B cell (primary cell): ENCODE measurements at regions not wholly inside any gene's neighbourhood (a gene's known extent, or its start where the extent isn't known, plus 50 kb on each side); places are given as distances from the start of the nearest gene placed in this dataset.
"Not testable (repeated sequence)": the region's sequence is repeated elsewhere in the genome, so short reads cannot be mapped to it uniquely, and the experiment has no call there.

Experiments used
- ATAC-seq: fragments of 200-7000 bp; cut with Tn5 transposase; one replicate; pipeline ENCODE4 v1.10.0; 2021; ENCODE audit warnings: low read depth, mild to moderate bottlenecking, moderate number of reproducible peaks, moderate library complexity
- CTCF ChIA-PET: fragments of 350-600 bp; sonication (Branson Sonifier 250); formaldehyde crosslinking; loops from one replicate; lab custom pipeline; 2021; ENCODE audit warnings: antibody characterized with exemption, inconsistent platforms; lab: Charles Lee
- POLR2A ChIA-PET: fragments of 350-600 bp; sonication (Branson Sonifier 250); formaldehyde crosslinking; loops from one replicate; lab custom pipeline; 2021; ENCODE audit warnings: antibody characterized with exemption; lab: Charles Lee
- DNase-seq: peaks from one replicate; pipeline ENCODE4 v3.0.0; 2013
- H2AFZ ChIP-seq: 2 replicates; pipeline ENCODE4 v1.6.1; 2012; ENCODE audit warnings: mild to moderate bottlenecking, low read depth, low read length; ENCODE audit not compliant: insufficient read depth, poor library complexity, severe bottlenecking
- H3K27ac ChIP-seq, 2 donors: 1 replicate in 1 of 2; 2 replicates in 1 of 2; pipeline ENCODE4 v1.5.1; 2012 to 2013; ENCODE audit warnings: low read length in 2 of 2, mild to moderate bottlenecking in 2 of 2, moderate library complexity in 1 of 2
- H3K27me3 ChIP-seq, 4 experiments: fragments of 200-600 bp in 1 of 4; sonication (generic) in 1 of 4; replicated peaks in 1 of 4; 1 replicate in 2 of 4; 2 replicates in 2 of 4; pipeline versions ENCODE4 v1.6.1 to v1.7.0; 2013 to 2016; ENCODE audit warnings: low read length in 3 of 4, mild to moderate bottlenecking in 2 of 4, mixed read lengths in 1 of 4, moderate library complexity in 1 of 4; ENCODE audit not compliant: insufficient read depth in 4 of 4, control insufficient read depth in 3 of 4; ENCODE audit errors: control extremely low read depth in 1 of 4
- H3K36me3 ChIP-seq, 2 experiments: replicated peaks in 1 of 2; 1 replicate in 1 of 2; 2 replicates in 1 of 2; pipeline versions ENCODE4 v1.6.1 to v1.7.1; 2013; ENCODE audit warnings: low read length in 1 of 2; ENCODE audit not compliant: insufficient read depth in 2 of 2, control insufficient read depth in 1 of 2; ENCODE audit errors: control extremely low read depth in 1 of 2, extremely low read depth in 1 of 2
- H3K4me1 ChIP-seq, 2 donors: fragments of 200-600 bp in 1 of 2; sonication (generic) in 1 of 2; 1 replicate in 1 of 2; 2 replicates in 1 of 2; pipeline versions ENCODE4 v1.5.1 to v1.6.1; 2013 to 2017; ENCODE audit warnings: low read length in 2 of 2; ENCODE audit not compliant: control insufficient read depth in 2 of 2, insufficient read depth in 2 of 2
- H3K4me2 ChIP-seq: replicated peaks from 2 replicates; pipeline ENCODE3; 2012; ENCODE audit warnings: mild to moderate bottlenecking, low read depth, low read length; ENCODE audit not compliant: poor library complexity, severe bottlenecking
- H3K4me3 ChIP-seq, 5 experiments: fragments of 200-600 bp in 1 of 5; sonication (generic) in 1 of 5; 1 replicate in 3 of 5; 2 replicates in 2 of 5; pipeline versions ENCODE4 v1.5.1 to v1.7.0; 2011 to 2016; ENCODE audit warnings: low read length in 4 of 5, mild to moderate bottlenecking in 4 of 5, low read depth in 2 of 5, control low read depth in 1 of 5, moderate library complexity in 1 of 5; ENCODE audit not compliant: insufficient read depth in 1 of 5; ENCODE audit errors: control extremely low read depth in 1 of 5, extremely low read depth in 1 of 5
- H3K79me2 ChIP-seq: fragments of 200-600 bp; sonication (generic); one replicate; pipeline ENCODE4 v1.6.0; 2016; ENCODE audit warnings: low read length; ENCODE audit not compliant: control insufficient read depth, insufficient read depth
- H3K9ac ChIP-seq: fragments of 200-600 bp; sonication (generic); 2 replicates; pipeline ENCODE4 v1.6.1; 2017; ENCODE audit warnings: mild to moderate bottlenecking, low read length, moderate library complexity
- H3K9me3 ChIP-seq, 3 donors: one replicate each; pipeline versions ENCODE4 v1.6.1 to v1.7.1; 2013; ENCODE audit warnings: low read length in 2 of 3; ENCODE audit not compliant: control insufficient read depth in 2 of 3, insufficient read depth in 1 of 3; ENCODE audit errors: control extremely low read depth in 1 of 3
- H4K20me1 ChIP-seq: 2 replicates; pipeline ENCODE4 v1.6.0; 2012; ENCODE audit warnings: mild to moderate bottlenecking, low read length; ENCODE audit not compliant: insufficient read depth, control insufficient read depth, poor library complexity, severe bottlenecking
- H3K27ac Mint-ChIP-seq: one replicate; pipeline ENCODE4 v1.8.0; 2021; ENCODE audit warnings: mixed read lengths
- H3K27me3 Mint-ChIP-seq: one replicate; pipeline ENCODE4 v1.8.0; 2021; ENCODE audit warnings: mixed read lengths
- H3K4me1 Mint-ChIP-seq: one replicate; pipeline ENCODE4 v1.8.0; 2021; ENCODE audit warnings: mixed read lengths
- H3K4me3 Mint-ChIP-seq: one replicate; pipeline ENCODE4 v1.8.0; 2021; ENCODE audit warnings: mixed read lengths
- H3K9me3 Mint-ChIP-seq: one replicate; pipeline ENCODE4 v1.8.0; 2022; ENCODE audit warnings: mixed read lengths; ENCODE audit not compliant: insufficient read depth
- CTCF ChIP-seq: fragments of 200-600 bp; IDR thresholded peaks from one replicate; pipeline ENCODE4 v1.8.0; 2022; ENCODE audit warnings: antibody characterized with exemption, mild to moderate bottlenecking
- EZH2 ChIP-seq: IDR thresholded peaks from 2 replicates; pipeline ENCODE4 v1.6.1; 2012; ENCODE audit warnings: borderline replicate concordance, low read depth, mild to moderate bottlenecking, moderate library complexity, low read length; ENCODE audit not compliant: insufficient read depth, poor library complexity, severe bottlenecking
- WGBS: methylation state at CpG from one replicate; pipeline ENCODE4 v1.1.5; 2013; ENCODE audit warnings: missing lambda C conversion rate; ENCODE audit not compliant: insufficient coverage; 5-methylcytosine and 5-hydroxymethylcytosine counted together
- intact Hi-C: fragments of 100-400 bp; cut with micrococcal nuclease; formaldehyde crosslinking; loops from one replicate; pipeline ENCODE4 v1.10.0; 2022

DNA sequence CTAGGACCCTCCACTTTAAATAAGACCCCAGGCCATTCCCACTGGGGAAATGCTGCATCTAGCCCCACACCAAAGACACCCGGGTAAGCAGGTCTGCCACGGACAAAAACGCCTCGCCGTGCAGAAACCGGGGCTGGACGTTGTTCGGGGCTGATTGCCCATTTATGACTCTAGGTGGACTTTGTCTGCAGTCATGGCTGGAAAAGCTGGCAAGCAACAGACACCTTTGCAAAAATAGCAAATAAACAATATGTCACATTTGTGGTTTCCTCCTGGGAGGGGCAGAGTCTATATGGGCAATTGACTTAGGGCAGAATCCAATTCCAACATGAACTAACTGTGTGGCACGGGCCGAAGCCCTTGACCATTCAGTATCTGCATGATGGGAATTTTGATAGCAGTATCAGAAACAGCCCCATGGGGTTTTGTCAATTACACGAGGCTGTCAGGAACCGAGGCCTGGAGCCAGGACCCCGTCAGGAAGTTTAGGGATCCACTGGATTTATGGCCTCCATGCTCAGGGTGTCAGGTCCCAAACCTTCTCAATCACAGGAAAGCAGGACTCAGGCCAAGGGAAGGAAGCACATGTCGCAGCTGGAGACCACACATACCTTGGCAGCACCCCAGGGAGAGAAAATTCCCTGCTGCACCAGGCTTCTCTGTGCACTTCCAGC lies 172.8 kb downstream of the OR4M2 start:
- Histone ChIP-seq H3K27me3 (peaks cover 0 to 28% (median 3%) of the 10 kb centered on the region in 4 experiments), H3K9me3 (peaks cover 0 to 32% (median 0%) of the 10 kb centered on the region in 3 donors), H3K4me1 (peaks cover 36 to 47% of the 10 kb centered on the region in 2 donors), H3K4me2 (peak overlapping the region; percentile 70)
- WGBS: 48% methylated on average over 6 of the region's 14 CpGs
- H3K36me3 ChIP-seq, H3K4me3 Mint-ChIP-seq, ATAC-seq, H3K27ac ChIP-seq, H3K27ac Mint-ChIP-seq, H3K4me3 ChIP-seq, CTCF ChIA-PET, H2AFZ ChIP-seq, H3K79me2 ChIP-seq, H3K9ac ChIP-seq, POLR2A ChIA-PET, H3K9me3 Mint-ChIP-seq, H4K20me1 ChIP-seq, DNase-seq, intact Hi-C loops: not testable (repeated sequence)
- Mint-ChIP-seq H3K4me1 (peaks cover 28% of the 10 kb centered on the region), H3K27me3 (peaks cover 12% of the 10 kb centered on the region)

- H3K36me3 ChIP-seq: no peaks in the 10 kb centered on the region
- no peaks in the 10 kb centered on the region for H3K9me3 Mint-ChIP-seq
- peak overlapping the region; percentile 1 to 18 for H3K27ac ChIP-seq
- peak overlapping the region; percentile 11 for H2AFZ ChIP-seq
- peak overlapping the region; percentile 70 for H3K4me2 ChIP-seq
- peak overlapping the region; percentile 17 for H3K4me3 Mint-ChIP-seq
- ChIA-PET CTCF (no interaction called here), POLR2A (no interaction called here)
- H3K27me3 ChIP-seq: peaks cover 0 to 33% (median 3%) of the 10 kb centered on the region in 4 experiments
- H3K4me1 ChIP-seq: peaks cover 36 to 47% of the 10 kb centered on the region in 2 donors
- DNase-seq (peak; percentile 50), ATAC-seq (peak; percentile 48)
- peak overlapping the region in 1 of 5 experiments; percentile 10 for H3K4me3 ChIP-seq
- H3K4me1 Mint-ChIP-seq: peaks cover 28% of the 10 kb centered on the region
- H4K20me1 ChIP-seq: no peaks in the 10 kb centered on the region
- H3K79me2 ChIP-seq: no peaks in the 10 kb centered on the region
- H3K27ac Mint-ChIP-seq: no peak overlapping the region
- peaks cover 0 to 38% (median 0%) of the 10 kb centered on the region in 3 donors for H3K9me3 ChIP-seq
- peak overlapping the region; percentile 21 for H3K9ac ChIP-seq
- WGBS: 42% methylated on average over 5 of the region's 8 CpGs
- TF ChIP-seq EZH2: no peak
- no peak for TF ChIP-seq CTCF
- intact Hi-C loops: no loop called here
- H3K27me3 Mint-ChIP-seq: peaks cover 8% of the 10 kb centered on the region
Observed at GRCh38 chr15:22253676-22254408, 173.5 kb downstream of the OR4M2 start.

- Histone ChIP-seq H3K4me1 (peaks cover 36 to 47% of the 10 kb centered on the region in 2 donors), H3K4me3 (peak overlapping the region in 1 of 5 experiments; percentile 10), H3K27me3 (peaks cover 0 to 37% (median 3%) of the 10 kb centered on the region in 4 experiments), H3K4me2 (peak overlapping the region; percentile 70), H3K9me3 (peaks cover 0 to 45% (median 0%) of the 10 kb centered on the region in 3 donors), H3K27ac (peak overlapping the region; percentile 1 to 18), H2AFZ (peak overlapping the region; percentile 11), H3K9ac (peak overlapping the region; percentile 21)
- intact Hi-C loops, H3K36me3 ChIP-seq, CTCF ChIA-PET, H3K79me2 ChIP-seq, H3K27ac Mint-ChIP-seq, POLR2A ChIA-PET, H4K20me1 ChIP-seq, ATAC-seq, H3K27me3 Mint-ChIP-seq, H3K9me3 Mint-ChIP-seq: not testable (repeated sequence)
- H3K4me3 Mint-ChIP-seq: peak overlapping the region; percentile 17
- WGBS: 67% methylated on average over 8 of the region's 14 CpGs
- DNase-seq: peak; percentile 32
- H3K4me1 Mint-ChIP-seq: peaks cover 28% of the 10 kb centered on the region
Observed at GRCh38 chr15:22254409-22255045, 174.2 kb downstream of the OR4M2 start.
